Neural progenitor cell (in vitro differentiated cells): ENCODE measurements at regions not wholly inside any gene's neighbourhood (a gene's known extent, or its start where the extent isn't known, plus 50 kb on each side); places are given as distances from the start of the nearest gene placed in this dataset.

Experiments
- DNase-seq: peaks from one replicate; pipeline ENCODE4 v3.0.0-alpha.2; 2016; ENCODE audit warnings: low spot score
- H2AFZ ChIP-seq: fragments of 200-600 bp; sonication (generic); replicated peaks from 2 replicates; pipeline ENCODE4 v1.6.1; 2016; ENCODE audit warnings: antibody characterized with exemption
- H3F3A ChIP-seq: fragments of 200-600 bp; sonication (generic); 2 replicates; pipeline ENCODE4 v1.6.1; 2016; ENCODE audit warnings: antibody characterized with exemption, low read depth
- H3K27ac ChIP-seq: fragments of 200-600 bp; sonication (generic); 2 replicates; pipeline ENCODE4 v1.5.1; 2016; ENCODE audit warnings: mild to moderate bottlenecking
- H3K27me3 ChIP-seq: fragments of 200-600 bp; sonication (generic); 2 replicates; pipeline ENCODE4 v1.6.1; 2016; ENCODE audit warnings: mild to moderate bottlenecking, moderate library complexity
- H3K36me3 ChIP-seq: fragments of 200-600 bp; sonication (generic); 2 replicates; pipeline ENCODE4 v1.5.1; 2016
- H3K4me1 ChIP-seq: fragments of 200-600 bp; sonication (generic); 2 replicates; pipeline ENCODE4 v1.6.1; 2016; ENCODE audit warnings: mixed run types
- H3K4me2 ChIP-seq: fragments of 200-600 bp; sonication (generic); 2 replicates; pipeline ENCODE4 v1.6.1; 2016
- H3K4me3 ChIP-seq: fragments of 200-600 bp; sonication (generic); 2 replicates; pipeline ENCODE4 v1.5.1; 2016
- H3K79me2 ChIP-seq: fragments of 200-600 bp; sonication (generic); 2 replicates; pipeline ENCODE4 v1.6.1; 2016; ENCODE audit warnings: low read depth
- H3K9ac ChIP-seq: fragments of 200-600 bp; sonication (generic); 2 replicates; pipeline ENCODE4 v1.6.1; 2016
- H3K9me3 ChIP-seq: fragments of 200-600 bp; sonication (generic); 2 replicates; pipeline ENCODE4 v1.5.1; 2016; ENCODE audit warnings: low read depth
- H4K20me1 ChIP-seq: fragments of 200-600 bp; sonication (generic); 2 replicates; pipeline ENCODE4 v1.6.1; 2016; ENCODE audit warnings: low read depth
- H3K27ac Mint-ChIP-seq: 3 replicates; pipeline ENCODE4 v1.8.0; 2021; ENCODE audit warnings: mixed read lengths
- H3K27me3 Mint-ChIP-seq: 2 replicates; pipeline ENCODE4 v1.8.0; 2022; ENCODE audit warnings: low read depth, mild to moderate bottlenecking, inconsistent platforms, moderate library complexity, mixed read lengths; ENCODE audit not compliant: insufficient read depth
- H3K36me3 Mint-ChIP-seq: 3 replicates; pipeline ENCODE4 v1.8.0; 2021; ENCODE audit warnings: mixed read lengths
- H3K4me1 Mint-ChIP-seq: 3 replicates; pipeline ENCODE4 v1.8.0; 2021; ENCODE audit warnings: mixed read lengths
- H3K4me3 Mint-ChIP-seq: 3 replicates; pipeline ENCODE4 v1.8.0; 2021; ENCODE audit warnings: mild to moderate bottlenecking, moderate library complexity, mixed read lengths
- H3K9me3 Mint-ChIP-seq: 3 replicates; pipeline ENCODE4 v1.8.0; 2020; ENCODE audit warnings: mixed read lengths
- CTCF ChIP-seq: fragments of 200-600 bp; sonication (generic); IDR thresholded peaks from 2 replicates; pipeline ENCODE4 v1.5.1; 2017; ENCODE audit warnings: antibody characterized with exemption, mild to moderate bottlenecking
- EZH2 ChIP-seq: fragments of 200-600 bp; sonication (generic); IDR thresholded peaks from 2 replicates; pipeline ENCODE4 v1.6.1; 2017; ENCODE audit warnings: antibody characterized with exemption, mild to moderate bottlenecking, moderate library complexity
- EZH2phosphoT487 ChIP-seq: fragments of 200-600 bp; sonication (generic); IDR thresholded peaks from 2 replicates; pipeline ENCODE4 v1.6.1; 2017; ENCODE audit warnings: antibody characterized with exemption

- no peaks in the 10 kb centered on the region for H3K36me3 Mint-ChIP-seq
- H3F3A ChIP-seq, result no peaks in the 10 kb centered on the region
- no peaks in the 10 kb centered on the region for H3K27me3 ChIP-seq
- no peak overlapping the region for H3K9ac ChIP-seq
- H3K79me2 ChIP-seq, result no peaks in the 10 kb centered on the region
- H3K4me3 Mint-ChIP-seq, result no peak overlapping the region
- no peaks in the 10 kb centered on the region for H3K36me3 ChIP-seq
- no peak overlapping the region for H3K4me2 ChIP-seq
- H3K27me3 Mint-ChIP-seq, result no peaks in the 10 kb centered on the region
- no peak overlapping the region for H3K27ac ChIP-seq
- H3K4me1 Mint-ChIP-seq, result no peaks in the 10 kb centered on the region
- H3K9me3 ChIP-seq, result no peaks in the 10 kb centered on the region
- no peaks in the 10 kb centered on the region for H4K20me1 ChIP-seq
- TF ChIP-seq EZH2phosphoT487 (no peak), EZH2 (no peak), CTCF (no peak)
- no peaks in the 10 kb centered on the region for H3K4me1 ChIP-seq
- no peak overlapping the region for H2AFZ ChIP-seq
- no peak for DNase-seq
- H3K27ac Mint-ChIP-seq, result no peak overlapping the region
- no peak overlapping the region for H3K4me3 ChIP-seq
- no peaks in the 10 kb centered on the region for H3K9me3 Mint-ChIP-seq
Measured at GRCh38 chr3:130259166-130259874, 86.2 kb upstream of the COL6A5 start.

DNA sequence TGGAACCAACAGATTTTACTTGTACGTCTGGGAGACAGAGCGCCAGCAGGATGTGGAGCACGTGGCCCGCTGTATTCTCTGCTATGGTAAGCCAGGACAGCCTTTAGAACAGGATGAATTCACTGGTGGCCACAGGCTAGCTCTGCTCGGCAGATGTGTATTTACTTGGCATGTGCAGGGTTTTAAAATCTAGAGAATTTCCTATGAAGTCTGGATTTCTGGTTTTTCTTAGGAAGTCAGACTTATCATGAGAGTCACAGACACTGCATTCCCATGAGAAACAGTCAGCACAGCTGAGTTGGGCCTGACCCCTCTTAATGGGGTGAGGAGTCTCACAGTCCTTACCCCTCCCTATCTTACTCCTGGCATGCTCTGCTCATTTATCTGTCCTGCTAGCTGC is 84.6 kb upstream of the COL6A5 start:
- no peaks in the 10 kb centered on the region for H3K4me1 ChIP-seq
- no peak overlapping the region for H3K4me2 ChIP-seq
- no peaks in the 10 kb centered on the region for H3K36me3 ChIP-seq
- TF ChIP-seq EZH2, result no peak
- TF ChIP-seq EZH2phosphoT487, result no peak
- TF ChIP-seq CTCF, result no peak
- no peak overlapping the region for H2AFZ ChIP-seq
- Mint-ChIP-seq H3K27ac (no peak overlapping the region), H3K4me1 (no peaks in the 10 kb centered on the region), H3K27me3 (no peaks in the 10 kb centered on the region), H3K4me3 (no peak overlapping the region), H3K9me3 (no peaks in the 10 kb centered on the region), H3K36me3 (no peaks in the 10 kb centered on the region)
- no peaks in the 10 kb centered on the region for H3K79me2 ChIP-seq
- H3K9me3 ChIP-seq, result no peaks in the 10 kb centered on the region
- no peaks in the 10 kb centered on the region for H3F3A ChIP-seq
- no peak overlapping the region for H3K9ac ChIP-seq
- H4K20me1 ChIP-seq, result no peaks in the 10 kb centered on the region
- H3K4me3 ChIP-seq, result no peak overlapping the region
- H3K27ac ChIP-seq, result no peak overlapping the region
- no peaks in the 10 kb centered on the region for H3K27me3 ChIP-seq
- DNase-seq, result no peak

GRCh38 chr3:130263708-130264107 is 81.8 kb upstream of the COL6A5 start:
- Histone ChIP-seq H3K4me3 (no peak overlapping the region), H3K9ac (no peak overlapping the region), H3F3A (no peaks in the 10 kb centered on the region), H3K27ac (no peak overlapping the region), H3K36me3 (no peaks in the 10 kb centered on the region), H3K4me2 (no peak overlapping the region), H4K20me1 (no peaks in the 10 kb centered on the region), H3K27me3 (no peaks in the 10 kb centered on the region), H3K9me3 (no peaks in the 10 kb centered on the region), H2AFZ (no peak overlapping the region), H3K4me1 (no peaks in the 10 kb centered on the region), H3K79me2 (no peaks in the 10 kb centered on the region)
- Mint-ChIP-seq H3K4me3 (no peak overlapping the region), H3K27me3 (no peaks in the 10 kb centered on the region), H3K36me3 (no peaks in the 10 kb centered on the region), H3K9me3 (no peaks in the 10 kb centered on the region), H3K27ac (no peak overlapping the region), H3K4me1 (peaks cover 9% of the 10 kb centered on the region)
- TF ChIP-seq EZH2phosphoT487, result no peak
- TF ChIP-seq EZH2, result no peak
- no peak for TF ChIP-seq CTCF
- no peak for DNase-seq
